ENCODE measurements at regions not wholly inside any gene's neighbourhood (a gene's known extent, or its start where the extent isn't known, plus 50 kb on each side); places are given as distances from the start of the nearest gene placed in this dataset.

DNA sequence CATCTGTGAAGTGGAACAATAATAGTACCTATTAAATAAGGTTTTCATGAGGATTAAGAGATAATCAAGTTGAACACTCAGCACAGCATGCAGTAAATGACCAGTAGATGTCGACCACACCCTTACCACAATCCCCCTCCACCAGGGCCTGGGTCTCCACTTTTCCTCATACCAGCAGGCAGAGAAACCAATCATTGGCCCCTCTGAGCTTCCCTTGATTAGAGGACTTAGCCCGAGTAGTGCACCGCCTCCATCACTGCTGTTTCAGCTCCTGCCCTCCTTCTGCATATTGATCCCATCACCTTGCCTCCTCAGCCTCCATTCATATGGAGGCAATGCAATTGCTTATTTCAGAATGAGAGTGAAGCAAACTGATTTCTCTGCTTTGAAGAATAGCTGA is 96.5 kb upstream of the CDH11 start:
- H3K4me1 Mint-ChIP-seq = no peaks in the 10 kb centered on the region
- no peak overlapping the region for H3K27ac Mint-ChIP-seq
- H3K4me3 Mint-ChIP-seq = no peak overlapping the region
- DNase-seq = no peak
- no peaks in the 10 kb centered on the region for H3K27me3 Mint-ChIP-seq
- peaks cover 10% of the 10 kb centered on the region for H3K9me3 Mint-ChIP-seq
- CTCF ChIA-PET = no interaction called here
- H3K36me3 Mint-ChIP-seq = no peaks in the 10 kb centered on the region

DNA sequence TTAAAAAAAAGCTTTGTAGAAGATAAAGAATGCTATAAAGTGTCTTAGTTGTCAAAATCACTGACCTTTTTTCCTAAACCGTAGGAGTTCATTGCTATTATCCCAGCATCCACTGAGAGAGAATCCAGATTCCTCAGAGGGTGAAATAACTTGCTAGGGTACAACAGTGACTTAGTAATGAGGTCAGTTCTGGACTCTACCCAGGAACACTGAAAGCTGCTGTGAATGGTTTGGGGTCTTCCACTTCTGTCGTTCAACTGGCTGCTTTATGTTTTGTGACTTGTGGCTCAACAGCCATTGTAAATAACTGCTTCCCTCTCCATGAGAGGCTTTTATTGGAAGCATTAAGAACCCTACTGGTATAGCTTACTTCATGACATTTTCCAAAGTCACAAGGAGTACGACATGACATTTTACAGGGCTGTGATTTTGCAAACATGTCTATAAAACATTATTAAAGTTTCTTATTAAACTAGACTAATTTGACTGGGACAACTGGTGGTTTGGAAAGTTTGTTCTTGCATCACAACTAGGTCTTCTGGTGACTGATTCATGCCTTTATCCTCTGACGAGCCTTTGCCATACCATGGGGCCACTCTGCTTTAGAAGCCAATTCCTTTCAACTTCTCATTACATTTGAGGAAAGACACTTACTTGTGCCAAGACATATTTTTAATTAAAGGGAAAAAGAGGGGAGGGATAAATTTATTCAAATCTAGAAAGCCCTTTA is 92.2 kb upstream of the CDH11 start:
- Mint-ChIP-seq H3K27me3 (no peaks in the 10 kb centered on the region), H3K27ac (no peak overlapping the region), H3K4me1 (no peaks in the 10 kb centered on the region), H3K9me3 (peaks cover 10% of the 10 kb centered on the region), H3K4me3 (no peak overlapping the region), H3K36me3 (no peaks in the 10 kb centered on the region)
- CTCF ChIA-PET = no interaction called here
- no peak for DNase-seq

DNA sequence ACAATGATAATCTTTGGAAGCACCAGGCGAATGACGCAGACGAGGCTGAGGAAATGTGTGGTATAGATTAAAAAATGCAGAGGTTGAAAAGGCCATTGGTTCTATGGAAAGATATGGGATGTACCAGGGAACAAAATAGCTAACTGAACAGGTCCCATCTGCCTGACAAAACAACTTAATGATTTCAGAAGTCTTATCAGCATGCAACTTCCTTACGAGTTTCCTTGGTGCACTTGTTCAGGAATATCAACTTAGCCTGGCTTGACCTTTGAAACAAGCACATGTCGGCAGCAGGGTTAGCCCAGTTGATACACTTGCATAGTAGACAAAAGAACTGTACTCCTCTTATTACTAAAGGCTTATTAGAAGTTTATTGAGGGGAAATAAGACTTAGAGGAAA is 90.9 kb upstream of the CDH11 start:
- no peaks in the 10 kb centered on the region for H3K36me3 Mint-ChIP-seq
- H3K9me3 Mint-ChIP-seq = peaks cover 8% of the 10 kb centered on the region
- H3K27me3 Mint-ChIP-seq = no peaks in the 10 kb centered on the region
- DNase-seq = no peak
- no peak overlapping the region for H3K27ac Mint-ChIP-seq
- CTCF ChIA-PET = no interaction called here
- H3K4me3 Mint-ChIP-seq = no peak overlapping the region
- no peaks in the 10 kb centered on the region for H3K4me1 Mint-ChIP-seq

DNA sequence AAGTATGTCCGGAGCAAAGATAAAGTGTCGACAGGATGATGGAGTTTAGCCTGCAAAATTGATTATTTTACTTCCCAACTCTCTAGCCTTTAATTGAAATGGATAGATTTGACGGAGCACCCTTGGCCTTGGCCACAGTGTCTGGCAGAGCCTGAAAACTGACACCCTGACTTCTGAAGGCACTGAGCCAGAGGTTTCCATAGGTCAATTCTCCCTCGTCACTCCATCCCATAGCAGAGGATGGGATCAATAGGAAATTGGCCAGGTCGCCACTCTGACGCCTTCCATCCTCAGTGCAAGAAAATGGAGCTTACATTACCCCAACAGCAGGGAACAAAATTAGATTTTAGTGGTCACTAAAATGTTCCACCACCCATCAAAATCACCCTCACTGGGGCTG is 90.4 kb upstream of the CDH11 start:
- no peak for DNase-seq
- Mint-ChIP-seq H3K4me1 (no peaks in the 10 kb centered on the region), H3K27me3 (no peaks in the 10 kb centered on the region), H3K36me3 (no peaks in the 10 kb centered on the region), H3K27ac (no peak overlapping the region), H3K4me3 (no peak overlapping the region), H3K9me3 (peaks cover 7% of the 10 kb centered on the region)
- CTCF ChIA-PET = no interaction called here

DNA sequence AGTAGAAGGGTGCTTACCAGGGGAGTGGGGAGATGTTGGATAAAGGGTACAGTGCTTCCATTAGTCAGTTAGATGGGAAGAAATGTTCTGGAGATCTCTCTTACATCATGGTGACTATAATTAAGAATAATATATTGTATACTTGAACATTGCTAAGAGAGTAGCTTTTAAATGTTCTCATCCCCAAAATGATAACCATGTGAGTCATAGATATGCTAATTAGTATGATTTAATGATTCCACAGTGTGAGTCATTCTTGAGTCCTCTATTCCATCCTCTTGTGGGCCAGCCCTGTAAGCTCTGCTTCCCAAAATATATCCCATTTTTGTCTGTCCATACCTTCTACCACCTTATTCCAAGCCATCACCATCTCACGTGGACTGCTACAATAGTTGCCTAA is 80.6 kb upstream of the CDH11 start:
- Mint-ChIP-seq H3K4me1 (no peaks in the 10 kb centered on the region), H3K27ac (no peak overlapping the region), H3K9me3 (peaks cover 13% of the 10 kb centered on the region), H3K27me3 (no peaks in the 10 kb centered on the region), H3K4me3 (no peak overlapping the region), H3K36me3 (no peaks in the 10 kb centered on the region)
- CTCF ChIA-PET = no interaction called here
- DNase-seq = no peak

DNA sequence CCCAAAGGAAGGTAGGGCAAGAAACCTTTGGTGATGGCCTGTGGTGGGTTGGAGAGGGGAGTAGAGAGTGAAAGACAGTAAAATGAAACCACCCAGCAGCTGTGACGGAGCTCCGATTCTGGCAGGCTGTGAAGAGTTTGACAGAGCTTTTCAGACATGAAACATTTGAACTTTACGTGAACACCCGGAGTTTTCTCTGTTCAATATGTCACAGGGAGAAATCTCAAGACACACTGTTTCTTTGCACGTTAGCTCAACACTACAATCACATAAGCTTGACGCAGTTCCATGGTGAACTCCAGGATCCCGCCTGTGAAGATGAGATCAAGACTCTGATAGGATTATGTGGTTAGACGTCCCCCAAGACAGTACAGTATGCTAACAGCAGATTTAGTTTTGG is 79.6 kb upstream of the CDH11 start:
- H3K36me3 Mint-ChIP-seq = no peaks in the 10 kb centered on the region
- no peaks in the 10 kb centered on the region for H3K4me1 Mint-ChIP-seq
- CTCF ChIA-PET = no interaction called here
- no peak overlapping the region for H3K27ac Mint-ChIP-seq
- H3K27me3 Mint-ChIP-seq = no peaks in the 10 kb centered on the region
- H3K4me3 Mint-ChIP-seq = no peak overlapping the region
- peaks cover 13% of the 10 kb centered on the region for H3K9me3 Mint-ChIP-seq
- no peak for DNase-seq

DNA sequence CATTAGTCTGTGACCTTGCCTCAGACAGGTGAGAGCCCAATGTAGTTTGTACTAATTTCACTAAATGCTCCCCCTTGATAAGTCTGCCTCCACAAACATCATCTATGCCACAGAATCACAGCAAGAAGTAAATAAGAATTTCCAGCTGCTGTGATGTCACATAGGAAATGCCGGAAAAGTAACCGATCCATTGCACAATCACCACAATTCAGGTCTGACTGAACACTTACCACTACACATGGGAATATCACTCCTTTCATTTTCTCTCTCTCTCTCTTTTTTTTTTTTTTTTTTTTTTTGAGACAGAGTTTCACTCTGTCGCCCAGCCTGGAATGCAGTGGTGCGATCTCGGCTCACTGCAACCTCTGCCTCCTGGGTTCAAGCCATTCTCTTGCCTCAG is 79.0 kb upstream of the CDH11 start:
- Mint-ChIP-seq H3K9me3 (peaks cover 13% of the 10 kb centered on the region), H3K36me3 (no peaks in the 10 kb centered on the region), H3K27me3 (no peaks in the 10 kb centered on the region), H3K4me3 (no peak overlapping the region), H3K4me1 (no peaks in the 10 kb centered on the region), H3K27ac (no peak overlapping the region)
- no peak for DNase-seq
- CTCF ChIA-PET = no interaction called here

DNA sequence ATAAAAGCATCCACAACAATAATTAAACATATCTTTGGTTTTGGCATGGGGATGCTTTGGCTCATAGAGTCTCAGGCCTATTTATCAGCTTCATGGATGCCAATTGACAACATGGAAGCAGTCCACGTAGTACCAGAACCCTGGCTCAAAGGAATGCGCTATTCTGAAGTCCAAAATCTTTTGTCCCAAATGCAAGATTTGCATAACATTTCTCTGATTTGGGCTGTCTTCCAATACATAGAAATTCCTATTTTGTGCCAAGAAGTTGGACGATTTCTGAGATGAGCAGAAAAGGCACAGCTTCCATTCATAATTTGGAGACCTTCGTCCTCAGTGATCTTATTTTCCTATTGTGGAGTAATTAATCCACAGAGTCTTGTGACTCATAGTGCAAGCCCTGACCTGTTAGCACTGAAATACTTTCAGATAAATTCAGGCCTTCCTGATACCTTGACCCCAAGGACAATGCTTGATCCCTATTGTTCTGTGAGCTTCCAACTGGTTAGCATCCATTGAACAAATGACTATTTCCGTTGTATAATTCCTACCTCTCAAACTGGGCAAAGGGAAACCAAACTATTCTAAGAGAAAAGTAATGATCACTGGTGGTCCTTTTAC is 78.4 kb upstream of the CDH11 start:
- Mint-ChIP-seq H3K27me3 (no peaks in the 10 kb centered on the region), H3K36me3 (no peaks in the 10 kb centered on the region), H3K4me3 (no peak overlapping the region), H3K9me3 (peaks cover 13% of the 10 kb centered on the region), H3K27ac (no peak overlapping the region), H3K4me1 (no peaks in the 10 kb centered on the region)
- no peak for DNase-seq
- CTCF ChIA-PET = no interaction called here

DNA sequence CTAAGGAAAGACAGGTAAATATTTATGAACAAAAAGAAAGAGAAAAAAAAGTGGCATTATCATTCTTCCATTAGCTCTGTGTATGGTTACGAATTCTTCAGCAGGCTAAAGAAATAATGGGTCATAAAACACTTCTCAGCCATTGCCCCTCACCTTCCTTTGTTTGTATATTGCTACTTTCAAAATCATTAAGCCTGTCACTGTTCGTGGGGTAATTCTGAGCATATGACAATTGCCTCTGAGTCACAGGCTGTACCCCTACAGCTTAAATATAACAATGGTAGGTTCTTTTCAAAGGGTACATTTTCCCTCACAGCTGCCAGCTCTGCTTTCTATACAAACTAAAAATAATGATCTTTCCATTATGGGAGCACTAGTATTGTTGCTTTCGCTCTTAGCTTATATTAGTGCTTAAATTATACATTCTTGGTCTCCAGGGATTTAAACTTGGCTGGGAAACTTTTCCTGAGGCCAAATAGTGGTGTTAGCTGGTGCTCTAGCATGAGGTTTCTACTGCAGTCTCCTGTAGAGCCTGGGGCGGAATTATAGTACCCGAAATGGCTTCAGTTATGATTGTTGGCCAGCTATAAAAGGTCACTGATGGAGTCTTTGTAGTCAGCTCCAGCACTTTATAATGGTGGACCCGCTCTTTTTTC is 74.7 kb upstream of the CDH11 start:
- CTCF ChIA-PET = no interaction called here
- Mint-ChIP-seq H3K27ac (no peak overlapping the region), H3K27me3 (no peaks in the 10 kb centered on the region), H3K4me3 (no peak overlapping the region), H3K9me3 (peaks cover 6% of the 10 kb centered on the region), H3K4me1 (no peaks in the 10 kb centered on the region), H3K36me3 (no peaks in the 10 kb centered on the region)
- DNase-seq = no peak

DNA sequence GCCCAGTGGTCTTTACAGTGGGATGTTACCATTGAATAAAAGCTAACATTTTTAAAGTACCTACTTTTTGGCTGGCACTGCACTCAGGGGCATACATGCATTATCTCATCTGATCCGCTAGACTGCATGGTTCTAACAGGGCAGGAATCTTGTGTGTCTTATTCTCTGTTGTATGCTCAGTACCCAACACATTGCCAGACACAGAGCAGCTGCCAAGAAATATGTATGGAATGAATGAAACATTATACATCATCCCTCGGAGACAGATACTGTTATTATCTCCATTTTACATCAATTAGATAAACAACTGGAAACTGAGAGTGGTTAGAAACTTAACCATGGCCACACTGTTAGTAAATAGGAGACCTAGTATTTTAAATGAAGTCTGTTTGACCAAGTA is 74.1 kb upstream of the CDH11 start:
- H3K9me3 Mint-ChIP-seq = peaks cover 6% of the 10 kb centered on the region
- DNase-seq = no peak

DNA sequence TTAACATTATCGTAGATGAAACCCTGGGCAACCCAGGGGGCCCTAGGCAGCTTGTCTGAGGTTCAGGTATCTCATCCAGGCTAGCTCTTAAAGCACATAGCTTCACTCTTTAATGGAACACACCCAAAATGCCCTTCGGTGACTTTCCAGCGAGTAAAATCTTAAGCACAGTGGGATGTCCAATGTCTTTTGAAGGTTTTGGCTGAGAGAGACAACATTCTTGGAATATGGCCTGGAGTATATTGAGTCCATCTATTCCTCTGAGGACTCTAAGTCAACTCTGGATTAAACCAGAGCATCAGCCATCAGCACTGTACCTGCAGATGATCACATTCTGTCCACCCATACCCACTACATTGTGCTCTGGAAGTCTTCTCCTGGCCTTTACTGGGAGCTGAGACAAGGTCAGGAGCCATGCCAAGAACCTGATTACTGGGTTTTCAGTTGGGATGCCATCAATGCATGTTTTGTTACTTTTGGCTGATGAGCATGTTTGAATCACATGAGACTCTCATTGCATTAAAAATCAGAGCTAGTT is 63.4 kb upstream of the CDH11 start:
- Mint-ChIP-seq H3K36me3 (no peaks in the 10 kb centered on the region), H3K4me3 (no peak overlapping the region), H3K27ac (no peak overlapping the region), H3K27me3 (no peaks in the 10 kb centered on the region), H3K9me3 (peaks cover 7% of the 10 kb centered on the region), H3K4me1 (no peaks in the 10 kb centered on the region)
- DNase-seq = no peak
- CTCF ChIA-PET = no interaction called here

More for the DNA sequence above, 74.1 kb upstream of the CDH11 start:
- CTCF ChIA-PET = no interaction called here
- no peaks in the 10 kb centered on the region for H3K4me1 Mint-ChIP-seq
- no peaks in the 10 kb centered on the region for H3K27me3 Mint-ChIP-seq
- no peaks in the 10 kb centered on the region for H3K36me3 Mint-ChIP-seq
- H3K4me3 Mint-ChIP-seq = no peak overlapping the region
- no peak overlapping the region for H3K27ac Mint-ChIP-seq

DNA sequence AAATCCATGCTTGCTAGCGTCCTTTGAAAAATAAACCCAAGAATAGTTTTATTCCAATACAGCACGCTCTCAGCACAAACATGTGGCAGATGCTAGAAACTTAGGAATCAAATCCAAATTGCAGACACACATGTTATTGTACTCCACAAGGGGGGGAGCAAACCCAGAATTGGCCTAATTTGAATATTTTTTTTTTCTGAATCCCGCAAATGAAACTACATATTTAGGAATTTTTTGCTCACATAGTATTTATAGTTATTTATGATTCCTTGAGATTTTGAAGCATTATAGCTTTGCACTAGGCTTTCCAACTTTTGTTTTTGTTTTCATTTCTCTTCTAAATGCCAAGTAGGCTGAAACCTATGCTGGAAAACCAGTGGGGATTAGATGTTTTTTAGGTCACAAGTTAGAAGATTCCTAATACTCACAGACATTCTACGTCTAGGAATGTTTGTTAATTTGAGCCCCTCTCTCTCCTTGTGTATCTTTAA is 59.3 kb upstream of the CDH11 start:
- Mint-ChIP-seq H3K27me3 (no peaks in the 10 kb centered on the region), H3K4me1 (no peaks in the 10 kb centered on the region), H3K27ac (no peak overlapping the region), H3K4me3 (no peak overlapping the region), H3K9me3 (no peaks in the 10 kb centered on the region), H3K36me3 (no peaks in the 10 kb centered on the region)
- CTCF ChIA-PET = no interaction called here
- DNase-seq = no peak

DNA sequence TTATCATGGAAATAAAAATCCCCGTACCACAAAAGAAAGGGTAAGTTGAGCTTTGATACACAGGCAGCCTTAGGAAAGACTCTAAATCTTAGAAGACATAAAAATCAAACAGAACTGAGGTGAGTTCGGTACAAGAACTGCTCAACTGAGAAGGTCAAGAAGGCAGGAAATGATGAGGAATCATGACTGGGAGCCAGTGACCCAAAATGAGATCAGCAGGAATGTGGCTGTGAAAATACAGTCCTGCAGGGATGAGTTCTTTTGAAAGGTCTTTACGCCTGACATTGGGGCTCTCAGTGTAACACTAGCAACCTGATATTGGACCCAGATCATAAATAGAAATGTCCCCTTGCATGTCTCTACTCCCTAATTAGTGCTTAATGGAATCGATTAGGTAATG is 56.3 kb upstream of the CDH11 start:
- H3K4me1 Mint-ChIP-seq = no peaks in the 10 kb centered on the region
- DNase-seq = no peak
- CTCF ChIA-PET = no interaction called here
- H3K9me3 Mint-ChIP-seq = peaks cover 5% of the 10 kb centered on the region
- H3K27ac Mint-ChIP-seq = no peak overlapping the region
- H3K36me3 Mint-ChIP-seq = no peaks in the 10 kb centered on the region
- no peaks in the 10 kb centered on the region for H3K27me3 Mint-ChIP-seq
- H3K4me3 Mint-ChIP-seq = no peak overlapping the region

DNA sequence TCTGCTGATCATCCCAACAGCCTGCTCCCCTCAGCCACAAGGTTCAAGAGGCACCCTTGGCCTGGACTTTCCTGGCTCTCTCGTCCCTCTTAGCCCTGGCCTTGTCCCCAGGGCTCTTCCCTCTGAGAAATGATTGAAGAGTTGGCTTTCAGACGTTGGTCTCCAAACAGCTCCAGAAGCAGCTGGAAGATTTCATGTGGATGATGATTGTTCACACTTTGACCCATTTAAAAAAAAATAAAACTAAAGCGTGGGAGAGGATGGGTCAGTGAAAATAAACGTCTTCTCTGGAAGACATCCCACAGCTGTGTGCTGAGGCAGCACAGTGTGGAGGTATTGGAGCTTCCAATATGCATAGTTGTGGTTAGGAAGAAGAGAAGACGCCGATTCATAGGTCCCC is 54.7 kb upstream of the CDH11 start:
- H3K36me3 Mint-ChIP-seq = no peaks in the 10 kb centered on the region
- no peak overlapping the region for H3K27ac Mint-ChIP-seq
- CTCF ChIA-PET = no interaction called here
- DNase-seq = no peak
- H3K4me3 Mint-ChIP-seq = no peak overlapping the region
- H3K9me3 Mint-ChIP-seq = peaks cover 5% of the 10 kb centered on the region
- H3K27me3 Mint-ChIP-seq = no peaks in the 10 kb centered on the region
- no peaks in the 10 kb centered on the region for H3K4me1 Mint-ChIP-seq

DNA sequence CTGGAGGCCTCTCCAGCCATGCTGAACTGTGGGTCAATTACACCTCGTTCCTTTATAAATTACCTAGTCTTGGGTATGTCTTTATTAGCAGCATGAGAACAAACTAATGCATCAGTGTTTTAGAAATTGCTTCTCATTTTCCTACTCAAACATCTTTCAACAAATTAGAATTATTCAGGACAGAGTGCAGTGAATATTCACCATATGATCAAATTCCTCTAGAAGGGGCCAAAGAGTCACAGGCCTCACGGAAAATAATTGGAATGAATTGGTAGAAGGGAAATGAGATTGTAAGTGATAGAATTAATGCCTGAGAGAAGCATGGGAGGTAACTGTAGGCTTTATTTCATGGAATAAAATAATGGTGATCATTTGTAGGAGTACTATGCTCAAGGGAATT is 50.5 kb upstream of the CDH11 start:
- CTCF ChIA-PET = no interaction called here
- Mint-ChIP-seq H3K27ac (no peak overlapping the region), H3K9me3 (peaks cover 8% of the 10 kb centered on the region), H3K4me3 (no peak overlapping the region), H3K36me3 (no peaks in the 10 kb centered on the region), H3K27me3 (no peaks in the 10 kb centered on the region), H3K4me1 (no peaks in the 10 kb centered on the region)
- DNase-seq = no peak

Data from activated naive CD4-positive, alpha-beta T cell treated with anti-CD3 and anti-CD28 coated beads, Interleukin-2, amount 10 ng/mL, durations not matched to agents 7 days and 5 days (primary cell).